Peyer's patch (tissue), 4 donors: ENCODE measurements at regions not wholly inside any gene's neighbourhood (a gene's known extent, or its start where the extent isn't known, plus 50 kb on each side); places are given as distances from the start of the nearest gene placed in this dataset.

Source experiments
- DNase-seq, 3 donors: peaks; one replicate each; pipeline ENCODE4 v3.0.0-alpha.2; 2017 to 2019
- H3K27ac ChIP-seq, 4 donors: fragments of 200-600 bp; sonication (generic); one replicate each; pipeline ENCODE4 v1.5.1; 2016 to 2019
- H3K27me3 ChIP-seq, 2 donors: fragments of 200-600 bp; sonication (generic); one replicate each; pipeline ENCODE4 v1.5.1; 2019
- H3K36me3 ChIP-seq, 3 donors: fragments of 200-600 bp; sonication (generic); one replicate each; pipeline ENCODE4 v1.5.1; 2016 to 2019
- H3K4me1 ChIP-seq, 4 donors: fragments of 200-600 bp; sonication (generic); one replicate each; pipeline ENCODE4 v1.5.1; 2016 to 2019
- H3K4me3 ChIP-seq, 4 donors: fragments of 200-600 bp; sonication (generic); 1 replicate in 3 of 4; 2 replicates in 1 of 4; pipeline ENCODE4 v1.5.1; 2016 to 2019; ENCODE audit warnings: mild to moderate bottlenecking in 1 of 4
- H3K9me3 ChIP-seq, 4 donors: fragments of 200-600 bp; sonication (generic); one replicate each; pipeline ENCODE4 v1.5.1; 2016 to 2019; ENCODE audit warnings: mild to moderate bottlenecking in 1 of 4
- CTCF ChIP-seq, 6 experiments: fragments of 450-650 bp in 4 of 6; fragments of 200-600 bp in 2 of 6; sonication (generic) in 1 of 6; IDR thresholded peaks; one replicate each; pipeline ENCODE4 v1.5.1; 2017 to 2019; ENCODE audit warnings: antibody characterized with exemption in 6 of 6, mild to moderate bottlenecking in 3 of 6, moderate library complexity in 1 of 6
- POLR2A ChIP-seq, 2 donors: fragments of 450-650 bp; IDR thresholded peaks; one replicate each; pipeline ENCODE4 v1.5.1; 2017; ENCODE audit warnings: antibody characterized with exemption in 2 of 2, mild to moderate bottlenecking in 2 of 2, moderate library complexity in 2 of 2

DNA sequence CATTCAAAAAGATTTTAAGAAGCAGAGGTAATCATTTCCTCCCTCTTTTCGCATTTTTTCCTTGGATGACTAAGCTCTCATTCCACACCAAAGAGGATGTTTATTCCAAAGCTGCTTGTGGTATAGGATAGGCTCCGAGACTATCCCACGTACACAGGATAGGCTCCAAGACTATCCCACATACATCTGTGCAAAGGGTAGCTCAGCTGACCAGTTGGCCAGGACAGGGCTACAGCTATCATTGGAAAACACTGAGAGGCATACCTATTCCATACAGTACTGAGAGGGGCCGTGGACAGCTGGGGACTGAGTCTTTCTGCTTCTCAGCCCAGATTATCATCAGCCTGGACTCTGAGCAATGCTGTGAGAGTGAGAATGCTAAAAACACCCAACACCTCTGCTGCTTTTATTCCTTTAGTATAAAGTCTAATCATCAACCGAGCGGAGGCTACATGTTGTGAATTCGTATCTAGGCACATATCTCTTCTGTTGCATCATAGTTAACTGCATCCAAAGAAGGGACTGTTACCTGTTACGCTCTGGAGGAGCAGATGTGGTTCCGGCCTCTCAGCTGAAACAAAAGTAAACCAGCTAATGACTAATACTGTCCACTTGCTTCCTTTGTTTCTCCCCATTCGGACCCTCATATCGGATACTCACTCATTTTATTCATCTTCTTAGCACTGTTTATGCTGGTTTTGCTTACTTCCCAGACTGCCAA is 141.0 kb downstream of the TNFSF18 start:
- no peak for TF ChIP-seq POLR2A (IDR thresholded peaks at IDR 0.05)
- no peak for TF ChIP-seq CTCF (IDR thresholded peaks at IDR 0.05)
- no peak for DNase-seq
- peaks cover 0 to 11% (median 0%) of the 10 kb centered on the region in 4 donors for H3K4me1 ChIP-seq
- H3K36me3 ChIP-seq: no peaks in the 10 kb centered on the region
- no peaks in the 10 kb centered on the region for H3K27me3 ChIP-seq
- no peak overlapping the region for H3K27ac ChIP-seq
- no peak overlapping the region for H3K4me3 ChIP-seq
- peaks cover 0 to 8% (median 3%) of the 10 kb centered on the region in 4 donors for H3K9me3 ChIP-seq

GRCh38 chr1:172912765-172913260 is 137.9 kb downstream of the TNFSF18 start:
- Histone ChIP-seq H3K4me1 (no peaks in the 10 kb centered on the region), H3K27me3 (no peaks in the 10 kb centered on the region), H3K27ac (no peak overlapping the region), H3K36me3 (no peaks in the 10 kb centered on the region), H3K4me3 (no peak overlapping the region), H3K9me3 (peaks cover 0 to 8% (median 3%) of the 10 kb centered on the region in 4 donors)
- no peak for DNase-seq
- TF ChIP-seq POLR2A (IDR thresholded peaks at IDR 0.05): no peak
- no peak for TF ChIP-seq CTCF (IDR thresholded peaks at IDR 0.05)

- TF ChIP-seq CTCF (IDR thresholded peaks at IDR 0.05) (no peak), POLR2A (IDR thresholded peaks at IDR 0.05) (no peak)
- no peak overlapping the region for H3K27ac ChIP-seq
These were observed 136.1 kb downstream of the TNFSF18 start for GRCh38 chr1:172914501-172915144.

DNA sequence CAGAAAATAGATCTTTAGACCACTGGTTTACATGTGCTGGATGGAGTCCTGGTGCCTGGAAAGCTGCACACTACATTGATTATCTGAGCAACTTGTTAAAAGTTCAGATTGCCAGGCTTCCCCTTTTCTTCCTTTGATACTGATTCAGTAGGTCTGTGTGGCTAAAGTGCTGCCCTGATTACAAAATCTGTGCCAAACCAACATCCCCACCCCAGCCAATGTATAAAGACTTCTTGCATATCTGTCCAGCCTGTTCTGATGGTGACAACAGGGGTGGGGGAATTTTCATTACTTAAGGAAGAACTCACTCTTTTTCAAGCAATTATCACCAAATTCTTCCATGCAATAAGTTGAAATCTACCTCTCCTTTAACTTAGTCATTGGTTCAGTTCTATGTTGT is 135.5 kb downstream of the TNFSF18 start:
- no peaks in the 10 kb centered on the region for H3K4me1 ChIP-seq
- no peak overlapping the region for H3K4me3 ChIP-seq
- no peaks in the 10 kb centered on the region for H3K27me3 ChIP-seq
- peaks cover 0 to 8% (median 3%) of the 10 kb centered on the region in 4 donors for H3K9me3 ChIP-seq
- no peak overlapping the region for H3K27ac ChIP-seq
- TF ChIP-seq POLR2A (IDR thresholded peaks at IDR 0.05) (no peak), CTCF (IDR thresholded peaks at IDR 0.05) (no peak)
- H3K36me3 ChIP-seq: no peaks in the 10 kb centered on the region
- DNase-seq: no peak

More at GRCh38 chr1:172914501-172915144, 136.1 kb downstream of the TNFSF18 start:
- H3K9me3 ChIP-seq: peaks cover 0 to 8% (median 3%) of the 10 kb centered on the region in 4 donors
- no peak overlapping the region for H3K4me3 ChIP-seq
- H3K36me3 ChIP-seq: no peaks in the 10 kb centered on the region
- no peaks in the 10 kb centered on the region for H3K27me3 ChIP-seq
- no peak for DNase-seq
- H3K4me1 ChIP-seq: no peaks in the 10 kb centered on the region

DNA sequence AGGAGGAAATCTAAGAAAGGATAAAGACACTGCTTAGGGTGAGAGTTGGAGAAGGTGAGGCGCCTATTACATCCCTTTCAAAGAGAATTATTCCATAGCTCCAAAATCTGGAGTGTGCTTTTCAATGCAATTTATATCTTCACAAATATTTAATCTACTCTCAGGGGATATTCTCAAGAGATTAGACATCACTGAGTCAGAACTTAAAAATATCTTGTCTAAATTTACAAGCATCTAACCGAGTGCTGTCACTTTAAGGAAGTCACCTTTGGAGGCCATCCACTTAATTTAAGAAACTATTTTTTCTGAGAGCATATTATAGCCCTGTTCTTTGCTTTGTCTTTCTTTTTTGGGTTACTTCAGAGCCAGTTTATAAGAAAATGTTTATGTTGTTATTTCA is 134.6 kb downstream of the TNFSF18 start:
- Histone ChIP-seq H3K4me1 (no peaks in the 10 kb centered on the region), H3K27me3 (no peaks in the 10 kb centered on the region), H3K4me3 (no peak overlapping the region), H3K36me3 (no peaks in the 10 kb centered on the region), H3K27ac (no peak overlapping the region), H3K9me3 (peaks cover 0 to 8% (median 3%) of the 10 kb centered on the region in 4 donors)
- TF ChIP-seq POLR2A (IDR thresholded peaks at IDR 0.05) (no peak), CTCF (IDR thresholded peaks at IDR 0.05) (no peak)
- DNase-seq: no peak
